Right lobe of liver (tissue), 6 donors: ENCODE measurements at regions not wholly inside any gene's neighbourhood (a gene's known extent, or its start where the extent isn't known, plus 50 kb on each side); places are given as distances from the start of the nearest gene placed in this dataset.
"Not testable (repeated sequence)": the region's sequence is repeated elsewhere in the genome, so short reads cannot be mapped to it uniquely, and the experiment has no call there.

Experiments
- ATAC-seq, 4 donors: fragments of 200-7000 bp; cut with Tn5 transposase; one replicate each; pipeline ENCODE4 v1.9.1; 2020; ENCODE audit warnings: mild to moderate bottlenecking in 4 of 4, moderate library complexity in 4 of 4
- DNase-seq, 3 donors: peaks; one replicate each; pipeline ENCODE4 v3.0.0-alpha.2; 2020
- H3K27ac ChIP-seq, 3 donors: fragments of 200-600 bp; one replicate each; pipeline ENCODE4 v1.8.0; 2022
- H3K27me3 ChIP-seq, 2 donors: fragments of 200-600 bp; one replicate each; pipeline ENCODE4 v1.8.0; 2022
- H3K36me3 ChIP-seq, 4 donors: fragments of 200-600 bp; sonication (generic) in 1 of 4; one replicate each; pipeline versions ENCODE4 v1.5.1 to v1.8.0; 2017 to 2022; ENCODE audit warnings: control low read depth in 1 of 4
- H3K4me1 ChIP-seq, 4 donors: fragments of 200-600 bp; sonication (generic) in 1 of 4; one replicate each; pipeline versions ENCODE4 v1.5.1 to v1.8.0; 2017 to 2022; ENCODE audit warnings: control low read depth in 1 of 4
- H3K4me3 ChIP-seq, 3 donors: fragments of 200-600 bp; one replicate each; pipeline ENCODE4 v1.8.0; 2022
- H3K9me3 ChIP-seq, 4 donors: fragments of 200-600 bp; sonication (generic) in 1 of 4; one replicate each; pipeline versions ENCODE4 v1.5.1 to v1.8.0; 2017 to 2022; ENCODE audit warnings: control low read depth in 1 of 4
- POLR2A ChIP-seq: fragments of 450-650 bp; IDR thresholded peaks from one replicate; pipeline ENCODE4 v1.6.1; 2017; ENCODE audit warnings: antibody characterized with exemption, mild to moderate bottlenecking
- WGBS: methylation state at CpG from one replicate; pipeline ENCODE4 v1.1.6; 2018; ENCODE audit warnings: low coverage, low lambda C conversion rate; ENCODE audit not compliant: insufficient coverage; ENCODE audit errors: missing lambda C conversion rate; 5-methylcytosine and 5-hydroxymethylcytosine counted together
- intact Hi-C, 2 donors: fragments of 100-400 bp; cut with DNase I; formaldehyde crosslinking; loops; one replicate each; pipeline versions ENCODE4 v1.11.2 to v1.14.1; 2022
- TF ChIP-seq, protein P1 (sequence below), 4 donors: fragments of 200-600 bp in 3 of 4; fragments of 450-650 bp in 1 of 4; IDR thresholded peaks; one replicate each; pipeline versions ENCODE4 v1.5.1 to v1.8.0; 2016 to 2022; ENCODE audit warnings: antibody characterized with exemption in 4 of 4, mild to moderate bottlenecking in 2 of 4
- donor health status: DM: no; HTN: yes; CAD: no.
- donor health status: DM: no; HTN: no; CAD: no.
- donor health status: DM: no; HTN: no; CAD: no.
- donor health status: DM: no; HTN: yes; CAD: no.
- donor health status: DM: no; HTN: yes; CAD: no.

DNA sequence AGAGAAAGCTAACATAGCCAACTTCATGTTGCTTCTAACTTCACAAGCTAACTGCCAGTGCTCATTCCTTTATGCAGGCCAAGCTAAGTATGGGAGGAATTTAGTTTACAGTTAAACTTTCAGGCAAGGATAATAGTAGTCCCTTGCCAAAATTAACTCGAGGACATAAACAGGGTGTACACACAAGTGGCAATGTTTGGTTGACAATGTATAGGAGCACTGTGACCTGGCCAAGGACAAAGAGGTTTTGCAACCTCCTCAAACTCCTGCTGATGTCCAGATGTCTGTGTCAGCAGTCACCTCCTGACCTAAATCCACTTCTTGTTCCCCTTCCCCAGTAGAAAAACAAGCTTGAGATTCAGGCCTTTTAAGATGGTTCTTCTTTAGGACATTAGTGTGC, 494.6 kb upstream of the KLF6 start:
- Histone ChIP-seq H3K4me1 (no peaks in the 10 kb centered on the region), H3K4me3 (no peak overlapping the region), H3K27ac (no peak overlapping the region), H3K9me3 (no peaks in the 10 kb centered on the region), H3K36me3 (no peaks in the 10 kb centered on the region), H3K27me3 (no peaks in the 10 kb centered on the region)
- ATAC-seq (peak; percentile 51 to 67 (median 55)), DNase-seq (no peak)
- intact Hi-C loops, result no loop called here
- TF ChIP-seq, protein P1, sequence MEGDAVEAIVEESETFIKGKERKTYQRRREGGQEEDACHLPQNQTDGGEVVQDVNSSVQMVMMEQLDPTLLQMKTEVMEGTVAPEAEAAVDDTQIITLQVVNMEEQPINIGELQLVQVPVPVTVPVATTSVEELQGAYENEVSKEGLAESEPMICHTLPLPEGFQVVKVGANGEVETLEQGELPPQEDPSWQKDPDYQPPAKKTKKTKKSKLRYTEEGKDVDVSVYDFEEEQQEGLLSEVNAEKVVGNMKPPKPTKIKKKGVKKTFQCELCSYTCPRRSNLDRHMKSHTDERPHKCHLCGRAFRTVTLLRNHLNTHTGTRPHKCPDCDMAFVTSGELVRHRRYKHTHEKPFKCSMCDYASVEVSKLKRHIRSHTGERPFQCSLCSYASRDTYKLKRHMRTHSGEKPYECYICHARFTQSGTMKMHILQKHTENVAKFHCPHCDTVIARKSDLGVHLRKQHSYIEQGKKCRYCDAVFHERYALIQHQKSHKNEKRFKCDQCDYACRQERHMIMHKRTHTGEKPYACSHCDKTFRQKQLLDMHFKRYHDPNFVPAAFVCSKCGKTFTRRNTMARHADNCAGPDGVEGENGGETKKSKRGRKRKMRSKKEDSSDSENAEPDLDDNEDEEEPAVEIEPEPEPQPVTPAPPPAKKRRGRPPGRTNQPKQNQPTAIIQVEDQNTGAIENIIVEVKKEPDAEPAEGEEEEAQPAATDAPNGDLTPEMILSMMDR (IDR thresholded peaks at IDR 0.05), result no peak
- TF ChIP-seq POLR2A, result no peak
- WGBS, result 21% methylated on average over 1 of the region's 1 CpG

DNA sequence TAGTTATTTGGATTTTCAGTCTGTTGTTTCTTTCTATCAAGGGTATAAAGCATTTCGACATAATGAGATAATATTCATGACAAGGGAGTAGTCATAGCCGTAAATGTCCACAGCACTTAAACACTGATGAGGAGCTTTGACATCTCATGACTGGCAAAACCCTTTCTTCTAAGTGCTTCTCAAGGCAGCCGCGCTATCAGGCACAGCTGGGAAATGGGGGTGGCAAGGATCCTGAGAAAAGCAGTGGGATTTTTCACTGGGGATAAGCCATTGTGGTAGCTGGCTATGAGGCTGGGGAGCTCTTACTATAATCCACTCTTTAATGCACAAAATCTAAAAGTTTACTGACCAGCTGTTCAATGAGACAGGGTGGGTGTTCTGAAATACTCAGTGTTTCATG, 493.2 kb upstream of the KLF6 start:
- DNase-seq (no peak), ATAC-seq (no peak)
- WGBS, result 78% methylated on average over 4 of the region's 4 CpGs
- Histone ChIP-seq H3K27me3 (no peaks in the 10 kb centered on the region), H3K36me3 (no peaks in the 10 kb centered on the region), H3K4me3 (no peak overlapping the region), H3K27ac (no peak overlapping the region), H3K4me1 (no peaks in the 10 kb centered on the region), H3K9me3 (no peaks in the 10 kb centered on the region)
- TF ChIP-seq, protein P1 (IDR thresholded peaks at IDR 0.05), result no peak
- no peak for TF ChIP-seq POLR2A
- intact Hi-C loops, result no loop called here

DNA sequence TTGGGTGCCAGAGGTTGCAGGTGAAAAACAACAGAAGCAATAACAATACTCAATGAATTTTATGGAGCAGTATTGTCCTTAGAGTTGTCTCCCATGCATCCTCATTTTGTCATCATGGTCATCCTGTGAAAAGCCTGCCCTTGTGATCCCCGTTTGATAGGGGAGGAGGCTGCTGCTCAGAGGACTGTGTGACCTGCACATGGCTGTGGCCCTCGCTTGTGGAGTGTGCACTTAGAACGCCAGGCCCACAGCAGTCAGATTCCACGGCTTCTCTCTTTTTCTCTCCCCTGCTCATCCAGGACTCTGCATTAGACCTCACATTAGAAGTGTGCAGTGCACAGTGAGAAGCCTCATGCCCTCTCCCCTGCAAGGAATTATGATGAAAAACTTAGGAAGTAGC, 491.1 kb upstream of the KLF6 start:
- TF ChIP-seq POLR2A, result no peak
- TF ChIP-seq, protein P1 (IDR thresholded peaks at IDR 0.05), result no peak
- DNase-seq (no peak), ATAC-seq (no peak)
- H3K4me3 ChIP-seq, result no peak overlapping the region
- no peaks in the 10 kb centered on the region for H3K9me3 ChIP-seq
- H3K36me3 ChIP-seq, result no peaks in the 10 kb centered on the region
- intact Hi-C loops, result no loop called here
- WGBS, result 58% methylated on average over 3 of the region's 4 CpGs
- H3K27me3 ChIP-seq, result no peaks in the 10 kb centered on the region
- no peaks in the 10 kb centered on the region for H3K4me1 ChIP-seq
- H3K27ac ChIP-seq, result no peak overlapping the region

DNA sequence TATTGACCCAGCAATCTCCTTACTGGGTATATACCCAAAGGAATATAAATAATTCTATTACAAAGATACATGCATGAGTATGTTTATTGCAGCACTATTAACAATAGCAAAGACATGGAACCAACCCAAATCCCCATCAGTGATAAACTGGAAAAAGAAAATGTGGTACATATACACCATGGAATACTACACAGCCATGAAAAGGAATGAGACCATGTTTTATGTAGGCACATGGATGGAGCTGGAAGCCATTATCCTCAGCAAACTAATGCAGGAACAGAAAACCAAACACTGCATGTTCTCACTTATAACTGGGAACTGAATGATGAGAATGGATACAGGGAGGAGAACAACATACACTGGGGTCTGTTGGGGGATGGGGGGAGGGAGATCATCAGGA, 489.7 kb upstream of the KLF6 start:
- DNase-seq, H3K36me3 ChIP-seq, H3K9me3 ChIP-seq, H3K27ac ChIP-seq, H3K4me1 ChIP-seq, H3K4me3 ChIP-seq, H3K27me3 ChIP-seq, intact Hi-C loops, ATAC-seq: not testable (repeated sequence)

DNA sequence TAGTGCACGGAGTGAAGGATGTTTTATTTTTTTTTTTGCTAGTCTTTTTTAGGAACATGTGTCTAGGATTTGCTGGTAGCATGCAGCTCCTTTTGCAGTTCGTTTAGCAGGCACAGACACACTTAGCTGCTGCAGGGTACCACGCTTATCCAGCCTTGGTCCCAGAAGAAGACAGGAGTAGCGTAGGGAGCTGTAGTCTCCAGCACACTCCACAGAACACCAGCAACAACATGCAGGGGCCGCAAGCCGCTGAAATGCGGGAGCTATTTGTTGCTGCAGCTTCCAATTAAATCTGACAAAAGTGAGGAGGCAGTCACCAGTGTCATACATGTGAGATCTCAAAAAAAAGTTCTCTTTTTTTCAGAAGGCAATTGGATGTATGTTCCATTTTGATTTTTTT, 486.2 kb upstream of the KLF6 start:
- no peaks in the 10 kb centered on the region for H3K9me3 ChIP-seq
- ATAC-seq (no peak), DNase-seq (no peak)
- no peaks in the 10 kb centered on the region for H3K27me3 ChIP-seq
- intact Hi-C loops, result no loop called here
- no peaks in the 10 kb centered on the region for H3K36me3 ChIP-seq
- H3K4me1 ChIP-seq, result no peaks in the 10 kb centered on the region
- no peak overlapping the region for H3K4me3 ChIP-seq
- no peak overlapping the region for H3K27ac ChIP-seq
- 75% methylated on average over 6 of the region's 7 CpGs for WGBS
- no peak for TF ChIP-seq POLR2A
- TF ChIP-seq, protein P1 (IDR thresholded peaks at IDR 0.05), result no peak
